Upper lobe of left lung (tissue), 4 donors: ENCODE measurements at regions not wholly inside any gene's neighbourhood (a gene's known extent, or its start where the extent isn't known, plus 50 kb on each side); places are given as distances from the start of the nearest gene placed in this dataset.
"Not testable (repeated sequence)": the region's sequence is repeated elsewhere in the genome, so short reads cannot be mapped to it uniquely, and the experiment has no call there.

Source experiments
- EP300 ChIP-seq, 4 donors: sonication (generic); formaldehyde crosslinking; IDR thresholded peaks; one replicate each; pipeline ENCODE4 v1.5.1; 2017; ENCODE audit warnings: antibody characterized with exemption in 4 of 4, control low read depth in 2 of 4
- POLR2A ChIP-seq, 4 donors: fragments of 450-650 bp; IDR thresholded peaks; one replicate each; pipeline ENCODE4 v1.5.1; 2016 to 2017; ENCODE audit warnings: antibody characterized with exemption in 4 of 4, mild to moderate bottlenecking in 2 of 4
- POLR2AphosphoS5 ChIP-seq, 2 donors: sonication (generic); formaldehyde crosslinking; IDR thresholded peaks; one replicate each; pipeline ENCODE4 v1.5.1; 2017; ENCODE audit warnings: antibody characterized with exemption in 2 of 2
- TF ChIP-seq, protein P1 (sequence below), 6 experiments: fragments of 450-650 bp in 4 of 6; fragments of 200-600 bp in 2 of 6; sonication (generic) in 2 of 6; IDR thresholded peaks; one replicate each; pipeline ENCODE4 v1.5.1; 2016 to 2019; ENCODE audit warnings: antibody characterized with exemption in 6 of 6

DNA sequence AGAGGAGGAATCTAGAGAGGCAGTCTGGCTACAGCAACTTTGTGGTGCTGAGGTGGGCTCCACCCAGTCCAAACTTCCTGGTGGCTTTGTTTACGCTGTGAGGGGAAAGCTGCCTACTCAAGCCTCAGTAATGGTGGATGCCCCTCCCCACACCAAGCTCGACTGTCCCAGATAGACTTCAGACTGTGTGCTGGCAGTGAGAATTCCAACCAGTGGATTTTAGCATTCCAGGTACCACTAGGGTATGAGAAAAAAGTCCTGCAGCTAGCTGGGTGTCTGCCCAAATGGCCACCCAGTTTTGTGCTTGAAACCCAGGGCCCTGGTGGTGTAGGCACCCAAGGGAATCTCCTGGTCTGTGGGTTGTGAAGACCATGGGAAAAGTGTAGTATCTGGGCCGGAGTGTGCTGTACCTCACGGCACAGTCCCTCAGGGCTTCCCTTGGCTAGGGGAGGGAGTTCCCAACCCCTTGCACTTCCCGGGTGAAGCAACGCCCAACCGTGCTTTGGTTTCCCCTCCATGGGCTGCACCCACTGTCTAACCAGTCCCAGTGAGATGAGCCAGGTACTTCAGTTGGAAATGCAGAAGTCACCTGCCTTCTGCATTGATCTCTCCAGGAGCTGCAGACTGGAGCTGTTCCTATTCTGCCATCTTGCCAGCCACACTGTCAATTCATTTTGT lies 106.9 kb downstream of the HNMT start:
- TF ChIP-seq, protein P1, sequence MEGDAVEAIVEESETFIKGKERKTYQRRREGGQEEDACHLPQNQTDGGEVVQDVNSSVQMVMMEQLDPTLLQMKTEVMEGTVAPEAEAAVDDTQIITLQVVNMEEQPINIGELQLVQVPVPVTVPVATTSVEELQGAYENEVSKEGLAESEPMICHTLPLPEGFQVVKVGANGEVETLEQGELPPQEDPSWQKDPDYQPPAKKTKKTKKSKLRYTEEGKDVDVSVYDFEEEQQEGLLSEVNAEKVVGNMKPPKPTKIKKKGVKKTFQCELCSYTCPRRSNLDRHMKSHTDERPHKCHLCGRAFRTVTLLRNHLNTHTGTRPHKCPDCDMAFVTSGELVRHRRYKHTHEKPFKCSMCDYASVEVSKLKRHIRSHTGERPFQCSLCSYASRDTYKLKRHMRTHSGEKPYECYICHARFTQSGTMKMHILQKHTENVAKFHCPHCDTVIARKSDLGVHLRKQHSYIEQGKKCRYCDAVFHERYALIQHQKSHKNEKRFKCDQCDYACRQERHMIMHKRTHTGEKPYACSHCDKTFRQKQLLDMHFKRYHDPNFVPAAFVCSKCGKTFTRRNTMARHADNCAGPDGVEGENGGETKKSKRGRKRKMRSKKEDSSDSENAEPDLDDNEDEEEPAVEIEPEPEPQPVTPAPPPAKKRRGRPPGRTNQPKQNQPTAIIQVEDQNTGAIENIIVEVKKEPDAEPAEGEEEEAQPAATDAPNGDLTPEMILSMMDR (IDR thresholded peaks at IDR 0.05): not testable (repeated sequence)
- not testable (repeated sequence) for TF ChIP-seq POLR2A, POLR2AphosphoS5, EP300 (IDR thresholded peaks at IDR 0.05)
